ENCODE measurements at regions not wholly inside any gene's neighbourhood (a gene's known extent, or its start where the extent isn't known, plus 50 kb on each side); places are given as distances from the start of the nearest gene placed in this dataset.
"Not testable (repeated sequence)": the region's sequence is repeated elsewhere in the genome, so short reads cannot be mapped to it uniquely, and the experiment has no call there.

DNA sequence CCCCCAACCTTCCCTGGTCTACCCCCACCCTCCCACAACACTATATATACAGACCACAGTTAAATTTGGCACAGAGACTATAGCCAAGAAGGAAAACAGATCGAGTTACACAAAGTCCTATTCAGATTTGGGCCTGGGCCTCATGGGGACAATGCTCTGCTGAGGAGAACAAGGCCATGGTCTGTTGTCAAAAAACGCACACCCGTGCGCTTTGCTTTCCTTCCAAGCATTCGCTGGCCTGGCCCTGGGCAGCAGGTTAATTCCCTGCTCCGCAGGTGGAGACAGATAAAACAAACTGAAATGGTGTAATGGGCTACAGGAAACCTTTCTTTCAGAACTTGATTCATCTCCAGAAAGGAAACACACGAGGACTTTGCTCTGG, 256.2 kb downstream of the BCL2L11 start:
- intact Hi-C loops (cut with DNase I); H3K27me3 ChIP-seq; H3K4me1 ChIP-seq; H3K36me3 ChIP-seq; H3K9me3 ChIP-seq; H3K27ac ChIP-seq; DNase-seq; H3K4me3 ChIP-seq: not testable (repeated sequence)
- 79% methylated on average over 4 of the region's 7 CpGs; no CpG with 5 or more reads in 1 of the 2 donors for WGBS, 2 donors

GRCh38 chr2:111377386-111377959, 256.8 kb downstream of the BCL2L11 start:
- H3K9me3 ChIP-seq; H3K27me3 ChIP-seq; H3K27ac ChIP-seq; intact Hi-C loops (cut with DNase I); H3K36me3 ChIP-seq; H3K4me1 ChIP-seq; H3K4me3 ChIP-seq; DNase-seq: not testable (repeated sequence)
- no CpG with 5 or more reads among the region's 13 CpGs for WGBS, 2 donors

- H3K4me1 ChIP-seq; H3K36me3 ChIP-seq; intact Hi-C loops (cut with DNase I); H3K4me3 ChIP-seq; H3K27me3 ChIP-seq; H3K9me3 ChIP-seq; H3K27ac ChIP-seq; DNase-seq: not testable (repeated sequence)
- WGBS, 2 donors: no CpG with 5 or more reads among the region's 3 CpGs
Measured at GRCh38 chr2:111378348-111378747, 257.6 kb downstream of the BCL2L11 start.

DNA sequence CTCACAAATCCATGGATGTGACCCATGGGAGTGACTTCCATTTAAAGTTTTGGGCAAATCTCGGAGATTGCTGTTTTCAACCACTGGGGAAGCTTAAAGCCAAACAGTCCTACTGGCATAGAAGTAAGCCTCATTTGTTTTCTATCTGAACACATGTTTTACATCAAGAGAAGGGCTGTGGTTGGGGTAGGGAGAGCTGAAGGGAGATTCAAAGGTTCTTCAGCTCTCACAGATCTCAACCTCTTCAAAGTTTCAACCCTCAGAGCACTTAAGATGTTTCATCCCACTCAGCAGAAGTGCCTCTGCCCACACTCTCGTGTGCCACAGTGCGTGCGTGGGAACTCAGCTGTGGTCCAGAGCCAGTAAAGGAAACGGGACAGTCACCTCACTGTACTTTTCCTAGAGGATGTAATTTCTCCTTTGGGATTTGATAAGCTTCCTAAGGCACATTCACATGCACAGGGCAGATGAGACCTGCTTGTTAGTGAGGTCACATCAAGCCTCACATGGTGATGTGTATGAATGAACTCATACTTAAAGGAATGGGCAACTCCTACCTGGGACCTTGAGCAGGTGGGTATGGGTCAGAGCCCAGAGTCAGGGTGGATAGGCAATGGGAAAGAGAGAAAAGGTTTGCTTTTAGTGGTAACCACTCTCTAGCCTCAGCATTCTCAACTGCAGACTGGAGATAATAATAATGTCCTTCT, 260.2 kb downstream of the BCL2L11 start:
- intact Hi-C loops (cut with DNase I); H3K27me3 ChIP-seq: not testable (repeated sequence)
- WGBS, 2 donors: no CpG with 5 or more reads among the region's 5 CpGs

DNA sequence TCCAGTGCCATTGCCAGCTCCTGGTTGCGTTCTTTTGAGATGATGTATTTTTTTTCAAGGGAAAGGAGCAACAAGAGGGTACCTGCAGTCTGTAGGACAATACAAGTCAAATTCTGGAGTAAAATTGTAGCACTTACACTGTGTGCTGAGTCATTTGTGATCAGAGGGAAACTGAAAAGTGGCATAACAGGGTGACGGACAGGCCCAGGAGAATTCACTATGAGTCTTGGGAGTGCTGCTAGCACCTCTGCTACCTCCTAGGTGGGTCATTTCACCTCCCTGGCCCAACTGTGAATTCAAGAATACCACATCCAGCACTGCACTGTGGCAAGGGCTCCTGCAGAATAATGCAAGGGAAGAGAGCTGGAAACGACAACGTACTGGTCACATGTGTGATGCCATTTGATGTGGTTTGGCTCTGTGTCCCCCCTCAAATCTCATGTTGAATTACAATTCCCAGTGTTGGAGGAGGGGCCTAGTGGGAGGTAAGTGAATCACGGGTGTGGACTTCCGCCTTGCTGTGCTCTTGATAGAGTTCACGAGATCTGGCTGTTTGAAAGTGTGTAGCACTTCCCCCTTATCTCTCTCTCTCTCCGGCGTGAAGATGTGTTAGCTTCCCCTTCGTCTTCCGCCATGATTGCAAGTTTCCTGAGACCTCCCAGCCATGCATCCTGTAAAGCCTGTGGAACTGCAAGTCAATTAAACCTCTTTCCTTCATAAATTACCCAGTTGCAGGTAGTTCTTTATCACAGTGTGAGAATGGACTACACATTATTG, 261.0 kb downstream of the BCL2L11 start:
- intact Hi-C loops (cut with DNase I): not testable (repeated sequence)
- 68 to 96% methylated on average over 5 to 8 of the region's 11 CpGs for WGBS, 2 donors

More for the DNA sequence above, 260.2 kb downstream of the BCL2L11 start:
- not testable (repeated sequence) for H3K27ac ChIP-seq, H3K4me1 ChIP-seq, H3K4me3 ChIP-seq, H3K9me3 ChIP-seq, DNase-seq, H3K36me3 ChIP-seq

DNA sequence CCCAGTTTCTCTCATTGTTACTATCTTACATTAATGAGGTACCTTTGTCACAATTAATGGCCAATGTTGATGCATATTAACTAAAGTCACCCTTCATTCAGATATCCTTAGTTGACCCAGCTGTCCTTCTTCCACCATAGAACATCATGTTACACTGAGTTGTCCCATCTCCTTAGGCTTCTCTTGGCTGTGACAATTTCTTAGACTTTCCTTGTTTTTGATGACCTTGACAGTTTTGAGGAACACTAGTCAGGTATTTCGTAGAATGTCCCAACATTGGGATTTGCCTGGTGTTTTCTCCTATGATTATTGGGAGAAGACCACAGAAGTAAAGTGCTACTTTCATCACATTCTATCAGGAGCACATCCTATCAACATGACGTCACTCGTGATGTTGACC, 261.8 kb downstream of the BCL2L11 start:
- 83 to 100% methylated on average over 2 of the region's 3 CpGs for WGBS, 2 donors
- intact Hi-C loops (cut with DNase I): not testable (repeated sequence)

More for the DNA sequence above, 261.0 kb downstream of the BCL2L11 start:
- H3K36me3 ChIP-seq, H3K27me3 ChIP-seq, H3K27ac ChIP-seq, H3K4me3 ChIP-seq, H3K9me3 ChIP-seq, DNase-seq, H3K4me1 ChIP-seq: not testable (repeated sequence)

GRCh38 chr2:111383311-111383710, 262.6 kb downstream of the BCL2L11 start:
- H3K4me1 ChIP-seq; H3K27ac ChIP-seq; H3K27me3 ChIP-seq; intact Hi-C loops (cut with DNase I); H3K4me3 ChIP-seq; DNase-seq; H3K36me3 ChIP-seq; H3K9me3 ChIP-seq: not testable (repeated sequence)
- 94 to 96% methylated on average over 5 to 7 of the region's 12 CpGs for WGBS, 2 donors

More for the DNA sequence above, 261.8 kb downstream of the BCL2L11 start:
- not testable (repeated sequence) for H3K27me3 ChIP-seq, DNase-seq, H3K4me3 ChIP-seq, H3K27ac ChIP-seq, H3K4me1 ChIP-seq, H3K9me3 ChIP-seq, H3K36me3 ChIP-seq

DNA sequence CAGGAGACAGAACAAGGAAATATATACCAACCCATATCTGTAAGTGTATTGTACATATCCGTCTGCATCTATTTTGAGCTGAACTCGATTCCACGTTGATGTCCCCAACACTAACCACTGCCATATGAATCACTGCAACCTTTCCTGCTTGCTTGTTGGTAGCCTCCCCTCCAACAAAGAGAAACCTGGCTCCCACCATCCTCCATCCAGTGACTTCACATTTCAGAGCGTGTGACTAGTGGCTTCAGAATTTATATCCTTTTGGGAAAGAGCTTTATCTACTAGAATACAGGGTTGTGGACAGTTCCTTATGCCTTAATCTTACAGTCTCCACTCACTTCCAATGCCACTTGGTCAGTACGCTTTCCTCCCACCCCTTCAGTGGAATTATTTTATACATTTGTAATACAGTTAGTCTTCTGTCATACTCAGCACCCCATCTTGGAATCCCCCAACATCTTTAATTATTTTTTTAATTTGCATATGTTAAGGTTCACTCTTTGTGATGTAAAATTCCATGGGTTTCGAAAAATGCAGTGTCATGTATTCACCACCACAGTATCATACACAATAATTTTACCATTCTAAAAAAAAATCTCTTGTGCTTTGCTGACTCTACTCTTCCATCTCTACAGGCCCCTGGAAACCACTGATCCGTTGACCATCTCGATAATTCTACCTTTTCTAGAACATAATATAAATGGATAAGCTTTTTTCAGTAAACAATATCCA, 264.7 kb downstream of the BCL2L11 start:
- H3K4me1 ChIP-seq; intact Hi-C loops (cut with DNase I); H3K36me3 ChIP-seq; H3K9me3 ChIP-seq; H3K4me3 ChIP-seq; H3K27ac ChIP-seq; DNase-seq; H3K27me3 ChIP-seq: not testable (repeated sequence)
- 90 to 97% methylated on average over 4 to 5 of the region's 8 CpGs for WGBS, 2 donors

DNA sequence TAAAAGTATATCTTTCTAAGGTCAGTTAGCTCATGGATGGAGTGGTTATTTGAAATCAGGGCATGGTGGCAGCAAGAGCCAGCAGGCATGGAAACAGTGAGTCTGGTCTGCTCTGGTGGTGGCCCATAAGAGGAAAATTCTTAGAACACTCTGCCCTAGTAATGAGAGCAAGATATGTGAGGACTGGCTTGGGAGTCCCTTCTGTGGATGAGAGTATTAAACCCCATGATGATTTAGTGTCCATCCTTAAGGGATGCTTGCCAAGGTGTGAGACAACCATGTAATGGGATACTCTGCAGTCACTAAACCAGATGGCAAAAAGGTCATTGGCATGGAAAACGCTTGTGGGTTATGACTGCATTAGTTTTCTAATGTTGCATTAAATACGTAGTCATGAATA, 269.9 kb downstream of the BCL2L11 start:
- H3K4me3 ChIP-seq; H3K9me3 ChIP-seq; H3K36me3 ChIP-seq; H3K27me3 ChIP-seq; intact Hi-C loops (cut with DNase I); DNase-seq; H3K27ac ChIP-seq; H3K4me1 ChIP-seq: not testable (repeated sequence)
- no CpG with 5 or more reads among the region's 2 CpGs for WGBS, 2 donors

GRCh38 chr2:111395350-111396128, 274.8 kb downstream of the BCL2L11 start:
- H3K4me3 ChIP-seq; intact Hi-C loops (cut with DNase I); H3K9me3 ChIP-seq; H3K36me3 ChIP-seq; H3K27me3 ChIP-seq; DNase-seq; H3K27ac ChIP-seq; H3K4me1 ChIP-seq: not testable (repeated sequence)
- 31 to 56% methylated on average over 2 to 4 of the region's 10 CpGs for whole genome bisulfite sequencing, 2 donors

DNA sequence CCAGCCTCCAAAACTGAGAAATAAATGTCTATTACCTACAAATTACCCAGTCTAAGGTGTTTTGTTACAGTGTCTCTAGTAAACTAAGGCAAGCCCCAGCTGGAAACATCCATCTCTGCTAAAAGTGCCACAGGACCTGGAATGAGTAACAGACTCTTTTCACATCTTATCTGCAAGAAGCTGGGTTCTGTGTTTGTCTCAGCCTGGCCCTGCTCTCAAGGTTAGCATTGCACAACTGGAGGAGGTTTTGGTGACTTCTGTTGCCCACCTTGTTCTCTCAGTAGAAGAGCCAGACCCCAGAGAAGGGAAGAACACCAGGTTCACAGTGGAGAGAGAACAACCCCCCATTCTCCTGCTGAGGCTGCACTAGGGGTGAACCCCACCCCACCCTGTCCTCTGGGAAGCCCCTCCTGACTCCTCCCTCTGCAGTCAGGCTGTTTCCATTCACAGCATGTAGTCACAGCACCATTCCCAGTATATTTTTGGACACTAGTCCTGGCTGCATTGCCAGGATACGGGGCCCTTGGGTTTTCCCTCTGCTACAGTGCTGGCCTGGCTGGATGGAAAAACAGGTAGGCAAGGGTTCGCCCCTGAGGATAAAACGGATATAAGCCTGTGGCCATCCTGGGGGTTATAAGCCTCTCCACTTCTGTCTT, 280.0 kb downstream of the BCL2L11 start:
- H3K4me3 ChIP-seq; intact Hi-C loops (cut with DNase I); H3K36me3 ChIP-seq; H3K4me1 ChIP-seq; DNase-seq; H3K27me3 ChIP-seq; H3K27ac ChIP-seq; H3K9me3 ChIP-seq: not testable (repeated sequence)
- 40% methylated on average over 2 of the region's 3 CpGs; no CpG with 5 or more reads in 1 of the 2 donors for WGBS, 2 donors

Data from esophagus squamous epithelium (tissue), 5 donors.